ENCODE measurements at regions not wholly inside any gene's neighbourhood (a gene's known extent, or its start where the extent isn't known, plus 50 kb on each side); places are given as distances from the start of the nearest gene placed in this dataset.

- POLR2A ChIA-PET: no interaction called here
Observed at GRCh38 chr20:22473293-22473692, 111.1 kb downstream of the FOXA2 start.

GRCh38 chr20:22472447-22473100 lies 111.8 kb downstream of the FOXA2 start:
- TF ChIP-seq CTCF (IDR thresholded peaks at IDR 0.05; ENCODE audit: control extremely low read depth, extremely low read depth, low read depth, missing control alignments): no peak
- DNase-seq (ENCODE audit: extremely low spot score): no peak
- POLR2A ChIA-PET: no interaction called here
- CTCF ChIA-PET: no interaction called here

More at GRCh38 chr20:22473293-22473692, 111.1 kb downstream of the FOXA2 start:
- TF ChIP-seq CTCF (IDR thresholded peaks at IDR 0.05; ENCODE audit: control extremely low read depth, extremely low read depth, low read depth, missing control alignments): no peak
- DNase-seq (ENCODE audit: extremely low spot score): no peak
- CTCF ChIA-PET: no interaction called here

- POLR2A ChIA-PET: no interaction called here
Observed at GRCh38 chr20:22471156-22471836, 113.1 kb downstream of the FOXA2 start.

GRCh38 chr20:22470620-22471026 lies 113.7 kb downstream of the FOXA2 start:
- ChIA-PET CTCF (no interaction called here), POLR2A (no interaction called here)
- DNase-seq (ENCODE audit: extremely low spot score): no peak
- no peak for TF ChIP-seq CTCF (IDR thresholded peaks at IDR 0.05; ENCODE audit: control extremely low read depth, extremely low read depth, low read depth, missing control alignments)

More at GRCh38 chr20:22471156-22471836, 113.1 kb downstream of the FOXA2 start:
- no peak for DNase-seq (ENCODE audit: extremely low spot score)
- CTCF ChIA-PET: no interaction called here
- no peak for TF ChIP-seq CTCF (IDR thresholded peaks at IDR 0.05; ENCODE audit: control extremely low read depth, extremely low read depth, low read depth, missing control alignments)

- TF ChIP-seq CTCF (IDR thresholded peaks at IDR 0.05; ENCODE audit: control extremely low read depth, extremely low read depth, low read depth, missing control alignments): no peak
- DNase-seq (ENCODE audit: extremely low spot score): no peak
- ChIA-PET POLR2A (no interaction called here), CTCF (no interaction called here)
Observed at GRCh38 chr20:22466447-22467171, 117.8 kb downstream of the FOXA2 start.

- TF ChIP-seq CTCF (IDR thresholded peaks at IDR 0.05; ENCODE audit: control extremely low read depth, extremely low read depth, low read depth, missing control alignments): no peak
- ChIA-PET CTCF (no interaction called here), POLR2A (no interaction called here)
- no peak for DNase-seq (ENCODE audit: extremely low spot score)
Observed at GRCh38 chr20:22465622-22466446, 118.5 kb downstream of the FOXA2 start.

Measured in GM10248 (cell line).